ENCODE measurements at regions not wholly inside any gene's neighbourhood (a gene's known extent, or its start where the extent isn't known, plus 50 kb on each side); places are given as distances from the start of the nearest gene placed in this dataset.

DNA sequence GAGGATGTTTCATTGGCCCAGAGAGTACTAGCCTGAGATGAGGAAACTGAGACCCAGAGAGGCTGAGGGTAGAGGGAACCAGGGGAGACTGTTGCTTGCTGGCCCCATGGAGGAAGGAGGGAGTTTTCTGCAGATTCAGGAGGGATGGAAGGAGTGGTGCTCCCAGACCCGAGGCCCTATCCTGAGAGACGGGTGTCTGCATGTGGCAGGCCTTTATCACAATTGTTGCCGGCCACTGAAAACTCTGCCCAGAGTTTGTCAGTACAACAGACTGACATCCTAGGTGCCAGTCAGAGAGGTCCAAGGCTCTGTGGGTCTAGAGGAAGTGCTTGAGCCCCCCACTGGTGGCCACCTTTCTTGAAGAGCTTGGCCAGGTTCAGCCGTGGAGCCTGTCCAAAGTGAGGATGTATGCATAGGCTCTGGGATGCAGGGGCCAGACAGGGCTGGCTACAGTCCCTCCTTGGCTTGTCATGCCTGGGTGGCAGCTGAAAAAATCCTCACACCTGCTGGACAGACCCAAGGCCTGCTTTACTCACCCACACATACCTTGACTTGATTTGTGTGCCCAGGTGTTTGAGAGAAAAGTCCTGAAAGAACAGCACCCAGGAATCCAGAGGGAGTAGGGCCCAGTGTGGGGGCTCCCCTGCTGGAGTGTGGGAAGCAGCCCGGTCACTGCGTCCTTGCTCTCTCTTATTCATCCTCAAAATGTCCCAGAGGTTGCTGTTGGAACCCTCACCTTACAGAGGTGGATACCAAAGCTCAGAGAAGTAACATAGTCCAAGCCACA, 65.2 kb downstream of the CLRN3 start:
- no peak overlapping the region for H3K27ac ChIP-seq
- no peak for DNase-seq
- H3K4me3 ChIP-seq = no peak overlapping the region
- H3K4me1 ChIP-seq = no peaks in the 10 kb centered on the region
- H3K9me3 ChIP-seq = no peaks in the 10 kb centered on the region
- H3K36me3 ChIP-seq = no peaks in the 10 kb centered on the region
- ATAC-seq = no peak
- TF ChIP-seq, protein P1, sequence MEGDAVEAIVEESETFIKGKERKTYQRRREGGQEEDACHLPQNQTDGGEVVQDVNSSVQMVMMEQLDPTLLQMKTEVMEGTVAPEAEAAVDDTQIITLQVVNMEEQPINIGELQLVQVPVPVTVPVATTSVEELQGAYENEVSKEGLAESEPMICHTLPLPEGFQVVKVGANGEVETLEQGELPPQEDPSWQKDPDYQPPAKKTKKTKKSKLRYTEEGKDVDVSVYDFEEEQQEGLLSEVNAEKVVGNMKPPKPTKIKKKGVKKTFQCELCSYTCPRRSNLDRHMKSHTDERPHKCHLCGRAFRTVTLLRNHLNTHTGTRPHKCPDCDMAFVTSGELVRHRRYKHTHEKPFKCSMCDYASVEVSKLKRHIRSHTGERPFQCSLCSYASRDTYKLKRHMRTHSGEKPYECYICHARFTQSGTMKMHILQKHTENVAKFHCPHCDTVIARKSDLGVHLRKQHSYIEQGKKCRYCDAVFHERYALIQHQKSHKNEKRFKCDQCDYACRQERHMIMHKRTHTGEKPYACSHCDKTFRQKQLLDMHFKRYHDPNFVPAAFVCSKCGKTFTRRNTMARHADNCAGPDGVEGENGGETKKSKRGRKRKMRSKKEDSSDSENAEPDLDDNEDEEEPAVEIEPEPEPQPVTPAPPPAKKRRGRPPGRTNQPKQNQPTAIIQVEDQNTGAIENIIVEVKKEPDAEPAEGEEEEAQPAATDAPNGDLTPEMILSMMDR (IDR thresholded peaks at IDR 0.05) = no peak
- H3K27me3 ChIP-seq (ENCODE audit: low read depth) = no peaks in the 10 kb centered on the region
- intact Hi-C loops (cut with DNase I) = no loop called here
